ENCODE measurements at regions not wholly inside any gene's neighbourhood (a gene's known extent, or its start where the extent isn't known, plus 50 kb on each side); places are given as distances from the start of the nearest gene placed in this dataset.

GRCh38 chr18:34444622-34445021 lies 219.9 kb upstream of the NOL4 start:
- TF ChIP-seq POLR2A (IDR thresholded peaks at IDR 0.05; ENCODE audit: low read depth, low read length) (no peak), POLR2AphosphoS5 (IDR thresholded peaks at IDR 0.05; ENCODE audit: low read depth, low read length) (no peak), TAF1 (IDR thresholded peaks at IDR 0.05; ENCODE audit: low read depth, low read length) (no peak)

Measured in GM12891 (cell line).